Epithelial cell of prostate (primary cell): ENCODE measurements at regions not wholly inside any gene's neighbourhood (a gene's known extent, or its start where the extent isn't known, plus 50 kb on each side); places are given as distances from the start of the nearest gene placed in this dataset.

Source experiments
- DNase-seq: peaks from one replicate; pipeline ENCODE4 v3.0.0-alpha.2; 2011; ENCODE audit warnings: low read depth, low spot score
- H3K27ac ChIP-seq: fragments of 450-650 bp; 2 replicates; pipeline ENCODE4 v1.5.1; 2017; ENCODE audit warnings: mild to moderate bottlenecking

DNA sequence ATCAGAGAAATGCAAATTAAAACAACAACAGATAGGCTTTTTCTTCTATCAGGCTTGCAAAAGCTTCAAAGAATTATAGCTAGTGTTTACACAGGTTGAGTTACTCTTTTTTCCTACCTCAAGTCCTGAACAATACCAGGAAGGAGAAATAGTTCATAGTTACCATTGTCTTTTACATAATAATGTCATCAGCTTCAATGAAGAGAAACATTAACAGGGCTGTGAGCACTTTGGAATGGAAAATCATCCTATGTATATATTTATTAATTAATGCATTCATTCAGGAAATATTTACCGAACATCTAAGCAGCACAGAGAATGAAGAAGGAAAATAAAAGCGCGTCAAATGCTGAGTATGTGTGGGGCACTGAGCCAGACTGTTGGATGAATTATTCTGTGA, 197.3 kb downstream of the ZBTB18 start:
- no peak overlapping the region for H3K27ac ChIP-seq
- DNase-seq: no peak

DNA sequence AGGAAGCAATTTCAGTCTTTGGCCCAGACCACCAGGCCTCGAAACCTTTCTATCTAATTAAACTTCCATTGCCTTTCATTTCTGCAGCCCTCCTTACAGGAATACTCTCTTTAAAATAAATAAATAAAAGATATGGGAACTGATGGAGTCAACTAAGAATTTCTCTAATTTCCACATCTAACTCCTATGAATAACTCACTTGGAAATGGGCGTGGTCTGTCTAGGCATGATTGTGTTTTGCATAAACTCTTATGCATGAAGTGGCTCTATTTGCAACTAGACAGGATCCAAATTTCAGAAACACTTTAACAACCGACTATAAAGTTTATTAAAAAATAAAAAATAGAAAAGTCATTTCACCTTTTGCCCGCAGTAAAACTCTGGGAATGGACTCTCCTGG, 199.5 kb downstream of the ADSS2 start:
- no peak for DNase-seq
- H3K27ac ChIP-seq: no peak overlapping the region

DNA sequence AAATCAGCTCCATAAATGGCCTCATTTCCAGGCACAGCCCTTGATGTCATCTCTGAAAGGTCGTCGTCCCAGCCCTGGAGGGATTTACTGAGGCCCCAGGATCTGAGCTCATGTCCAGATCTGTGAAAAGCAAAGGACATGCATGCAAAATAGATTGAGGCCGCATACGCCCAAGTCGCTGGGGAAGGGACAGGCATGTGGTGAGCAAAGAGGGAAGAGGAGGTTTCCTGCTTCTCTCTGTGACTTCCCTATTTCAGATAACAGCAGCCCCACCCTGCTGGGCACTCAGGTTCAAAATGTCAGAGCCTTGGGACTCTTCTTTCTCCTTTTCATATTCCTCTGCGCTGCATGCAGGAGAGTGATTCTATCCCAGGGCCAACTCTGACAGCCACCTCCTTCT, 197.2 kb downstream of the ADSS2 start:
- DNase-seq: no peak
- H3K27ac ChIP-seq: no peak overlapping the region

- no peak overlapping the region for H3K27ac ChIP-seq
- DNase-seq: no peak
These were observed 196.2 kb downstream of the ADSS2 start for GRCh38 chr1:244255426-244255965.

- no peak overlapping the region for H3K27ac ChIP-seq
- no peak for DNase-seq
These were observed 195.5 kb downstream of the ADSS2 start for GRCh38 chr1:244256086-244256676.

- H3K27ac ChIP-seq: no peak overlapping the region
- no peak for DNase-seq
These were observed 187.5 kb downstream of the ADSS2 start for GRCh38 chr1:244264163-244264562.

- no peak for DNase-seq
- no peak overlapping the region for H3K27ac ChIP-seq
These were observed 186.2 kb downstream of the ADSS2 start for GRCh38 chr1:244265507-244265906.

GRCh38 chr1:244269169-244269568, 182.5 kb downstream of the ADSS2 start:
- no peak for DNase-seq
- H3K27ac ChIP-seq: no peak overlapping the region

DNA sequence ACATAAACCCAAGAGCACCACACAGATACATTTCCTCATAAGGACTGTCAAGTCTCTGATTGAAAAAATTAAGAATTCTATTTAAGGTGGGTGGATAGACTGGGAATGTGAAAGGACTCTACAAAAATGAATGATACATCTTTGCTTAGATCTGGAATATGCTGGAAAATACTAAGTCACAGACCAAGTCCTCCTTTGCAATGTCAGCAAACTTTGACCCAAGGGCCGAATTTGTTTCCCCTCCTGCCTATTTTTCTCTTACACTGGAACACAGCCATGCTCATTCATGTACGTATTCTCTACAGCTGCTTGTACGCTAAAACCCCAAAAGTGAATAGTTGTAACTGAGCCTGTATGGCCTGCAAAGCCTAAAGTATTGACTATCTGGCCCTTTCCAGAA, 180.7 kb downstream of the ADSS2 start:
- DNase-seq: no peak

GRCh38 chr1:244271691-244272308, 179.9 kb downstream of the ADSS2 start:
- H3K27ac ChIP-seq: no peak overlapping the region
- no peak for DNase-seq

More for the DNA sequence above, 180.7 kb downstream of the ADSS2 start:
- H3K27ac ChIP-seq: no peak overlapping the region

DNA sequence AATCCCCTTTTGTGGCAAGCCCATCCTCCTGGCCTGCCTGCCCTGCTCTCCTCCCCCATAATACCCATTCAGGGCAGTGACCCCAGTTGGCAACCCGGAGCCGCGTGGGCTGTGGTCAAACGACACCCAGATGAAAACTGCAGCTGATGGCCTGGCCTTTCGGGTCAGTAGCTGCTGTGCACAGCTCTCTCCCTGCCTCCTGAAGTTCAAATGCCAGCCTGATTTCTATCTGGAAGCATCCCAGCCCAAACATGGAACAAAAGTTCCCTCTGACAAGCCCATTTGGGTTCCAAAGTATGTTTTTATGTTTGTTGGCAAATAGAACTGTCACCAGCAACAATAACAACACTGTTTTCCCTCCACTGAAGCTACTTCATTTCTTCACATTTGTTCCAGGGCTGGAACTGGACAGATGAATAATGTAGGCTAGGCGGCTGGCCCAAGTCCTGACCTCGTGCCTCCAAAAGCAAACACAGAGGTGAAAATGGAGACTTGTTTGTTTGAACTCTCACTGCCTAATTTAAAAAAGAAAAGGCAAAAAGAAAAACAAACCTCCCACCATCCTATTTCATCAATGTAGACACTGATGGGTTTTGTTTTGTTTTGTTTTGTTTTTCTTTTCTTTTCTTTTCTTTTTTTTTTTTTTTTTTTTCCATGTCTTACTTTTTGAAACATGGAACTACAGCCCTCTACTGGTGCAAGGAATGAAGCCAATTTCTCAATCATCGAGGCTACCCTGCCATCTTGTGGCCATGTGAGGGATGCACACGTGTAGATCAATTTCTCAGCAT, 179.0 kb downstream of the ADSS2 start:
- H3K27ac ChIP-seq: no peak overlapping the region
- DNase-seq: peak; percentile 37

DNA sequence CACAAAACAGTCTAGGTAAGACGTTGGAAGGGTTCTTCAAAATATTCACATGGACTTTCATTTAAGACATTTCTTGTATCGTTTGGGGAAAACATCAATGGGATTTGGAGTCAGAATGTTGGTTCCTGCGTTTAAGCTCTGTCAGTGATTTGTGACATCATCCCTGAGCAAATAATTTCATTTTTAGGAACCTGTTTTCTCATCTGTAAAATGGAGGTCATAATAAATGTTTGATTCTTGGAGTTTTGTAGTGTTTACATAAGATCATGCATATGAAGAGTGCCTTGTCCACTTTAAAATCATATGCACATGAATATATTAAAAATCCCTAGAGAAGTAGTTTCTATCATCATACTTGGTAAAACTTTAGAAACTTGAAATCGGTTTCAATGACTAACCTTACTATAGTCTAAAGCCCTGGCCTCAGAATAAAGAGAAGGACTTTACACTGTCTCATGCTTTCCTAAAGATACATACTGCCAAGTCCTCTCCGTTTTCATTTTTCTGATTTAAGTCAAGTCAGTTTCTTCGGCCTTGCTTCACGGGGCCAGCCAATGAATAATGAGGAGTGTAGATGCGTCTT, 178.4 kb downstream of the ADSS2 start:
- peak overlapping the region; percentile 62 for H3K27ac ChIP-seq
- DNase-seq: no peak

DNA sequence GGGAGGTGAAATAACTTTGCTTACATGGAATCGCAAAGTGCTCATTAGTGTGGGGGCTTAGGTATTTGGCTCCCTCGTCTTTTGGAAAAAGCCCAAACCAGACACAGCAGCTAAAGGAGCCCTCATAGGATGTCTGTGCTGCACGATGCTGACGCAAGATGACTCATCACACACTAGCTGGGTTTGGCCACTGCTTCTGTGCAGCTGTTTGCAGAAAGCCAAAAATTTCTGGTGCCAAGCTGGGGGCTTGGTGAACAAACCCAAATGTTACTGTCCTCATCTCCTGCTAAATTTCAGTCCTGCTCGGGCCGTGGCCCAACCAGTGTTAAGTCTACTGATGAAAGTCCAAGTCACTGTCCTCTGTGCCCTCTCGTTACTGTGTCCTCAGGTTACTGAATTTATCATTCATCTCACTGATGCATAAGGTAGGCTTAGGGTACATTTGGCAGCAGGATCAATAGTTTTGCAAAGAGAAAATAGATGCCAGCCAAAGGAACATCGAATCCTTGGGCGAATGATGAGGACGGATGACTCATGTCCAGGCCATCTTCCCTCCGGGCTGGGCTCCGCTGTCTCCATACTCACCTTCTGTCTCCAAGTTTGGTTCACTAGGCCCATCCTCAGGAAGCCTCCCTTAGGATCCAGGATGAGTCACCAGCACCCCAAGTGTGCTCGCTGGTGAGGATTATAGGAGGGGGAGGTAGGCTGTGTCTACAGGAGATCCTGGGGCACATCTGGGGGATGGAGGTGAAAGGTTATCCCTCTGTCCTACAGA, 177.7 kb downstream of the ADSS2 start:
- H3K27ac ChIP-seq: peak overlapping the region; percentile 62
- peak; percentile 51 for DNase-seq

DNA sequence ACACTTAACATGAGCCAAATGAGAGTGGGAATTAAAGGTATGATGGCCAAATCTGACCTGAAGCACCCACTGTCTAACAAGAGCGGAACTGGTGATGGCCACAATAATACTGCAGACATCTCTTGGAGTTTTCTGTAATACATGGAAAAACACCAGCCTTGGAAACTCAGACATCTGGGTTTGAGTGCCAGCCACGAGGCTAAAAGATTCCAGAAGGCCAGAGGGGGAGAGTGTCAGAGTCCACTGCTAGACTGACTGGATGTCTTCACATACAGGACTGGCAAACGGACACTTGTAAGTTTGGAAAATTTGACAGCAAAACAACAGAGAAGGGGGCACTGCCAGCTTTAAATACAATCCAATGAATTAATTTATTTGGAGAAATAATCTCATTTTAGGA, 175.1 kb downstream of the ADSS2 start:
- no peak for DNase-seq
- no peak overlapping the region for H3K27ac ChIP-seq

DNA sequence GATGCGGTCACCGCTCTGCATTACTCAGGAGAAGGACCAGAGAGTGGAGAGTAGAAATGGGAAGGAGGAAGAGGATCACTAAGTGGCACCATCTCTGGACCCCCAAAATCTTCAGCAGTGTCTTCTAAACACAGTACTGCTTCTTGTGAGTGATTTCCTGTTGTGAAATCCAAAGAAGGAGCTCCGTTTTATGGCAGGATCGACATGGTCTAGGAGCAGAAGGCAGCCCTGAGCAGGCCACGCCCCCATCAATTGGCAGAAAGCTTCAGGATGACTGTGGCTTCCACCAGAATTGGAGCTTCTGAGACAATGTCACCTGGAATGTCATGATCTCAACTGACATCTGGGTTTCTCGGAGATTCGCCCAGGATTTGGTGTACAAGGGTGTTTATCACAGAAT, 171.5 kb downstream of the ADSS2 start:
- DNase-seq: no peak
- no peak overlapping the region for H3K27ac ChIP-seq

DNA sequence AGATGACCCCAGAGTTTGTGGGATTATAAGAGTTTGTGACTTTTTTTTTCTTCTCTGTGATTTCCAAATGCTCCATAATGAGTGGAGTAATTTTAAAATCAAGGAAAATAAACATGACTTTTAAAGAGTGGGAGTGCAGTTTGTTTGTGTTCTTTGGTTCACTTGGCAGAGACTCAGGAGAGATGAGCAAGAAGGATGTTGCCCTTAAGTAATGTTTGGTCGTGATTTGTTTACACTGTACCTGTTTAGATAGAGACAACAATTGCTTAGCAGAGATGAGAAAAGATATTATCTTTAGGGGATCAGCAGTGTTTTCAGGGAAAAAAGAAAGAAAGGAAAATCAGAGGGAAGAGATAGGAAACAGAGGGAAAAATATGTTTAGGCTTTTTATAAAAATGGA, 170.8 kb downstream of the ADSS2 start:
- no peak overlapping the region for H3K27ac ChIP-seq
- no peak for DNase-seq

DNA sequence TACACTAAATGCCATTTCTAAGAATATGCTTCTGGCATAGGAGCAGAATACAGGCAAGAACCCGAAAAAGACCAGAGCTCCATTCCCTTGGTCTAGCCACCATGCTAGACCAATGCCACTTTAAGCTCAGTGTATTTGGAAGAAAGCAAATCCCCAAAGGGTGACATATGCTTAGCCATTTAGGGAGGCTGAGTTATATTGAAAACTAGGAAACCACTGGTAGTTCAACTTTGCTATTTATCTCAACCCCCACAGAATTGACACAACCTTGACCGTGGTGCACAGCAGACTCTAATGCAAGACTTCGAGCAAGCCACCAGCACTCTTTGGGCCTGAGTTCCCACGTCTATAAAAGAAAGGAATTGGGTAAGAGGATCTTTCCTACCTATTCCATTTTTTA, 167.9 kb downstream of the ADSS2 start:
- no peak overlapping the region for H3K27ac ChIP-seq
- no peak for DNase-seq

DNA sequence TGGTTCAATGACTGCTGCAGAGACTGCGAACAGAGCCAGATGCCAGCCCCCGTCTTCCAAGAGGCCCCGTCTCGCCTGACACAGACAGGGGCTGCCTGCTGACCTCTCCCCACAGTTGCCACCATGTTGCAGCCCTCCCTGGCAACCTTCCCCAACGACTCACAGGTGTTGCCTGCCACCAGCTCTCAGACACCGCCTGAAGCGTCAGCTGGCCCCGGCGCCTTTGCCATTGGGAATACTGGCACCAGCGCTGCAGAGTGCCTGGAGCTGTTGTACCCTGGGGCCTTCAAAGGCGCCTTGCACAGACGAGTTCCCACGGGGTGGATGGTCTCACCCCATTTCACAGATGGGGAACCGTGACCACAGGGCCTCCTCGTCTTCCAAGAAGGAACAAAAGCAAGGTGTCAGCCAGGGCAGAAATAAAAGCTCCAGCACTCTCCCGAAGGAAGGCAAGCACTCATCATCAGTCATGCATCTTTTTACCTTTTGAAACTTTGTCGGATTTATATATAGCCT, 167.0 kb downstream of the ADSS2 start:
- DNase-seq: no peak
- H3K27ac ChIP-seq: no peak overlapping the region

- DNase-seq: no peak
These were observed 165.4 kb downstream of the ADSS2 start for GRCh38 chr1:244286341-244286740.

DNA sequence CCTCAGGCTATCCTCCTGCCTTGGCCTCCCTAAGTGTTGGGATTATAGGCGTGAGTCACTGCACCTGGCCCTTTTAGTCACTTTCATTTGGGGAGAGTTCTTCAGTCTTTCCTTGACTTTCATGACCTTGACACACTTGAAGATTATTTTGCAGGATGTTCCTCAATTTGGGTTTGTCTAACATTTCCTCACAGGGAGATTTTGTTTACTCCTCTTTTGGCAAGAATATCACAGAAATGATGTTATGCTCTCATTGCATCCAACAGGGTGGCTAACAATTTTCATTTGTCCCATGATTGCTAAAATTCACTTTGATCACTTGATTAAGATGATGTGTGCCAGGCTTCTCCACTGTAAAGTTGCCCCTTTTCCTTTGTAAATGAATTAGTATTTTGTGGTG, 164.0 kb downstream of the ADSS2 start:
- no peak for DNase-seq
- no peak overlapping the region for H3K27ac ChIP-seq

More at GRCh38 chr1:244286341-244286740, 165.4 kb downstream of the ADSS2 start:
- no peak overlapping the region for H3K27ac ChIP-seq
